Mesenchymal stem cell (in vitro differentiated cells and primary cell): ENCODE measurements at regions not wholly inside any gene's neighbourhood (a gene's known extent, or its start where the extent isn't known, plus 50 kb on each side); places are given as distances from the start of the nearest gene placed in this dataset.

Experiments used
- DNase-seq: peaks from one replicate; pipeline ENCODE4 v3.0.0-alpha.2; 2013
- H2AFZ ChIP-seq: one replicate; pipeline ENCODE4 v1.6.1; 2013; ENCODE audit warnings: low read depth, mild to moderate bottlenecking, control low read depth, inconsistent platforms, low read length, moderate library complexity
- H2AK5ac ChIP-seq: 2 replicates; pipeline ENCODE4 v1.6.1; 2013; ENCODE audit warnings: low read length, moderate library complexity, mild to moderate bottlenecking, inconsistent platforms; ENCODE audit not compliant: severe bottlenecking
- H2BK120ac ChIP-seq: one replicate; pipeline ENCODE4 v1.6.1; 2013; ENCODE audit warnings: low read depth, mild to moderate bottlenecking, inconsistent platforms, low read length, moderate library complexity
- H2BK12ac ChIP-seq, 2 experiments: one replicate each; pipeline ENCODE4 v1.6.1; 2013; ENCODE audit warnings: inconsistent platforms in 2 of 2, low read length in 2 of 2, mild to moderate bottlenecking in 2 of 2, moderate library complexity in 2 of 2, control low read depth in 1 of 2
- H2BK15ac ChIP-seq: one replicate; pipeline ENCODE4 v1.6.1; 2013; ENCODE audit warnings: mild to moderate bottlenecking, low read depth, inconsistent platforms; ENCODE audit not compliant: poor library complexity, severe bottlenecking
- H2BK5ac ChIP-seq: 2 replicates; pipeline ENCODE4 v1.6.1; 2013; ENCODE audit warnings: low read depth, mild to moderate bottlenecking, low read length, control low read depth, inconsistent platforms; ENCODE audit not compliant: poor library complexity, severe bottlenecking
- H3K14ac ChIP-seq, 2 experiments: one replicate each; pipeline ENCODE4 v1.6.1; 2013; ENCODE audit warnings: inconsistent platforms in 2 of 2, low read length in 2 of 2, control low read depth in 1 of 2, mild to moderate bottlenecking in 1 of 2, moderate library complexity in 1 of 2
- H3K18ac ChIP-seq, 2 experiments: one replicate each; pipeline ENCODE4 v1.6.1; 2013; ENCODE audit warnings: inconsistent platforms in 2 of 2, low read length in 2 of 2, control low read depth in 1 of 2, low read depth in 1 of 2, mild to moderate bottlenecking in 1 of 2
- H3K23ac ChIP-seq, 2 experiments: one replicate each; pipeline ENCODE4 v1.6.1; 2013; ENCODE audit warnings: inconsistent platforms in 2 of 2, low read length in 2 of 2, mild to moderate bottlenecking in 2 of 2, moderate library complexity in 2 of 2, control low read depth in 1 of 2
- H3K27ac ChIP-seq: 2 replicates; pipeline ENCODE4 v1.5.1; 2013; ENCODE audit warnings: mild to moderate bottlenecking, moderate library complexity, low read length, control low read depth, inconsistent platforms; ENCODE audit not compliant: poor library complexity, severe bottlenecking
- H3K27me3 ChIP-seq, 2 experiments: 2 replicates each; pipeline versions ENCODE4 v1.6.1 to v1.7.0; 2013; ENCODE audit warnings: low read length in 2 of 2, mild to moderate bottlenecking in 2 of 2, moderate library complexity in 2 of 2, control low read depth in 1 of 2, inconsistent platforms in 1 of 2; ENCODE audit not compliant: control insufficient read depth in 1 of 2, insufficient read depth in 1 of 2
- H3K36me3 ChIP-seq, 2 experiments: 2 replicates each; pipeline versions ENCODE4 v1.6.1 to v1.7.0; 2013; ENCODE audit warnings: low read length in 2 of 2, control low read depth in 1 of 2, inconsistent platforms in 1 of 2, low read depth in 1 of 2, mild to moderate bottlenecking in 1 of 2; ENCODE audit not compliant: insufficient read depth in 2 of 2, control insufficient read depth in 1 of 2
- H3K4ac ChIP-seq, 2 experiments: one replicate each; pipeline ENCODE4 v1.6.1; 2013; ENCODE audit warnings: inconsistent platforms in 2 of 2, low read length in 2 of 2, mild to moderate bottlenecking in 2 of 2, moderate library complexity in 2 of 2, control low read depth in 1 of 2, low read depth in 1 of 2
- H3K4me1 ChIP-seq: 2 replicates; pipeline ENCODE4 v1.6.1; 2013; ENCODE audit warnings: low read depth, low read length, control low read depth; ENCODE audit not compliant: control insufficient read depth, insufficient read depth
- H3K4me2 ChIP-seq: 2 replicates; pipeline ENCODE4 v1.6.1; 2013; ENCODE audit warnings: low read length, mild to moderate bottlenecking, inconsistent platforms; ENCODE audit not compliant: poor library complexity, severe bottlenecking
- H3K4me3 ChIP-seq, 2 experiments: 2 replicates each; pipeline versions ENCODE4 v1.5.1 to v1.7.0; 2013; ENCODE audit warnings: low read length in 2 of 2, mild to moderate bottlenecking in 2 of 2, control low read depth in 1 of 2, low read depth in 1 of 2; ENCODE audit not compliant: insufficient read depth in 1 of 2
- H3K79me1 ChIP-seq: replicated peaks from 2 replicates; pipeline ENCODE4 v1.6.1; 2013; ENCODE audit warnings: mild to moderate bottlenecking, control low read depth, low read length, inconsistent platforms; ENCODE audit not compliant: poor library complexity, severe bottlenecking
- H3K9ac ChIP-seq: 2 replicates; pipeline ENCODE4 v1.7.0; 2013; ENCODE audit warnings: mild to moderate bottlenecking, low read length, moderate library complexity
- H3K9me3 ChIP-seq: 2 replicates; pipeline ENCODE4 v1.7.0; 2013; ENCODE audit warnings: mild to moderate bottlenecking, low read length; ENCODE audit not compliant: control insufficient read depth
- H4K8ac ChIP-seq: one replicate; pipeline ENCODE4 v1.6.1; 2013; ENCODE audit warnings: inconsistent platforms, mild to moderate bottlenecking, low read length, moderate library complexity
- H4K91ac ChIP-seq: one replicate; pipeline ENCODE4 v1.6.1; 2013; ENCODE audit warnings: mild to moderate bottlenecking, low read length, inconsistent platforms
- WGBS: methylation state at CpG from one replicate; pipeline ENCODE4 v1.1.7; 2013; ENCODE audit warnings: mixed read lengths; 5-methylcytosine and 5-hydroxymethylcytosine counted together

- no peak overlapping the region for H3K18ac ChIP-seq
- H3K9me3 ChIP-seq, result peaks cover 5% of the 10 kb centered on the region
- H3K4me1 ChIP-seq, result no peaks in the 10 kb centered on the region
- H3K23ac ChIP-seq, result no peak overlapping the region
- no peak for DNase-seq
- no peak overlapping the region for H3K9ac ChIP-seq
- H3K27me3 ChIP-seq, result no peaks in the 10 kb centered on the region
- H3K4me3 ChIP-seq, result no peak overlapping the region
- H2BK12ac ChIP-seq, result no peak overlapping the region
- no peak overlapping the region for H2AFZ ChIP-seq
- no peak overlapping the region for H3K4me2 ChIP-seq
- H2BK120ac ChIP-seq, result no peak overlapping the region
- no peak overlapping the region for H4K91ac ChIP-seq
- H3K79me1 ChIP-seq, result no peaks in the 10 kb centered on the region
- 82% methylated on average over 12 of the region's 13 CpGs for WGBS
- H2BK5ac ChIP-seq, result no peak overlapping the region
- no peak overlapping the region for H3K14ac ChIP-seq
- H2BK15ac ChIP-seq, result no peak overlapping the region
- no peak overlapping the region for H3K4ac ChIP-seq
- H3K27ac ChIP-seq, result no peak overlapping the region
- H2AK5ac ChIP-seq, result no peak overlapping the region
- H4K8ac ChIP-seq, result no peak overlapping the region
- H3K36me3 ChIP-seq, result no peaks in the 10 kb centered on the region
Measured at GRCh38 chr5:2375291-2375690, 376.2 kb downstream of the IRX2 start.

GRCh38 chr5:2374703-2375102 is 376.8 kb downstream of the IRX2 start:
- 92% methylated on average over 9 of the region's 13 CpGs for WGBS
- no peaks in the 10 kb centered on the region for H3K79me1 ChIP-seq
- DNase-seq, result no peak

GRCh38 chr5:2373631-2374030 is 377.8 kb downstream of the IRX2 start:
- Histone ChIP-seq H3K36me3 (no peaks in the 10 kb centered on the region), H2AK5ac (no peak overlapping the region), H3K27me3 (no peaks in the 10 kb centered on the region), H3K23ac (no peak overlapping the region), H3K79me1 (no peaks in the 10 kb centered on the region), H3K27ac (no peak overlapping the region), H3K18ac (no peak overlapping the region), H3K9ac (no peak overlapping the region), H3K4me1 (no peaks in the 10 kb centered on the region), H3K4me3 (no peak overlapping the region), H3K9me3 (peaks cover 10% of the 10 kb centered on the region), H3K4ac (no peak overlapping the region), H2BK12ac (no peak overlapping the region), H3K14ac (no peak overlapping the region), H4K91ac (no peak overlapping the region), H2BK5ac (no peak overlapping the region), H3K4me2 (no peak overlapping the region), H2AFZ (no peak overlapping the region), H4K8ac (no peak overlapping the region), H2BK120ac (no peak overlapping the region), H2BK15ac (no peak overlapping the region)
- no peak for DNase-seq
- 66% methylated on average over 6 of the region's 6 CpGs for WGBS

More at GRCh38 chr5:2374703-2375102, 376.8 kb downstream of the IRX2 start:
- Histone ChIP-seq H3K36me3 (no peaks in the 10 kb centered on the region), H3K4me3 (no peak overlapping the region), H2BK15ac (no peak overlapping the region), H3K4me2 (no peak overlapping the region), H3K18ac (no peak overlapping the region), H3K27ac (no peak overlapping the region), H3K9ac (no peak overlapping the region), H3K23ac (no peak overlapping the region), H4K8ac (no peak overlapping the region), H3K4ac (no peak overlapping the region), H2AFZ (no peak overlapping the region), H3K4me1 (no peaks in the 10 kb centered on the region), H2BK5ac (no peak overlapping the region), H3K14ac (no peak overlapping the region), H3K27me3 (no peaks in the 10 kb centered on the region), H2AK5ac (no peak overlapping the region), H2BK12ac (no peak overlapping the region), H4K91ac (no peak overlapping the region), H3K9me3 (peaks cover 5% of the 10 kb centered on the region), H2BK120ac (no peak overlapping the region)

GRCh38 chr5:2371419-2371710 is 380.1 kb downstream of the IRX2 start:
- no peak overlapping the region for H2BK15ac ChIP-seq
- H3K9me3 ChIP-seq, result peaks cover 7% of the 10 kb centered on the region
- no peaks in the 10 kb centered on the region for H3K36me3 ChIP-seq
- WGBS, result 88% methylated on average over 14 of the region's 14 CpGs
- no peak overlapping the region for H2AK5ac ChIP-seq
- no peaks in the 10 kb centered on the region for H3K4me1 ChIP-seq
- no peak overlapping the region for H2BK5ac ChIP-seq
- no peak overlapping the region for H3K4me3 ChIP-seq
- H3K79me1 ChIP-seq, result no peaks in the 10 kb centered on the region
- DNase-seq, result no peak
- no peak overlapping the region for H3K4me2 ChIP-seq
- H4K8ac ChIP-seq, result no peak overlapping the region
- no peak overlapping the region for H3K9ac ChIP-seq
- no peaks in the 10 kb centered on the region for H3K27me3 ChIP-seq
- H3K14ac ChIP-seq, result no peak overlapping the region
- no peak overlapping the region for H4K91ac ChIP-seq
- H2BK120ac ChIP-seq, result no peak overlapping the region
- no peak overlapping the region for H2AFZ ChIP-seq
- H3K27ac ChIP-seq, result no peak overlapping the region
- no peak overlapping the region for H3K23ac ChIP-seq
- no peak overlapping the region for H3K4ac ChIP-seq
- H2BK12ac ChIP-seq, result no peak overlapping the region
- H3K18ac ChIP-seq, result no peak overlapping the region
